Uterus (tissue), 3 donors: ENCODE measurements at regions not wholly inside any gene's neighbourhood (a gene's known extent, or its start where the extent isn't known, plus 50 kb on each side); places are given as distances from the start of the nearest gene placed in this dataset.

ENCODE experiments used
- DNase-seq, 2 donors: peaks; one replicate each; pipeline ENCODE4 v3.0.0-alpha.2; 2019 to 2020
- H3K27ac ChIP-seq, 2 donors: fragments of 200-600 bp; sonication (generic); 1 replicate in 1 of 2; 2 replicates in 1 of 2; pipeline ENCODE4 v1.5.1; 2016 to 2018
- H3K27me3 ChIP-seq, 2 donors: fragments of 200-600 bp; sonication (generic); one replicate each; pipeline ENCODE4 v1.5.1; 2018 to 2019; ENCODE audit warnings: control low read depth in 1 of 2
- H3K36me3 ChIP-seq, 2 donors: fragments of 200-600 bp; sonication (generic); one replicate each; pipeline ENCODE4 v1.5.1; 2019; ENCODE audit warnings: control low read depth in 1 of 2
- H3K4me1 ChIP-seq, 2 donors: fragments of 200-600 bp; sonication (generic); one replicate each; pipeline ENCODE4 v1.5.1; 2018 to 2019; ENCODE audit warnings: control low read depth in 1 of 2
- H3K4me3 ChIP-seq, 2 donors: fragments of 200-600 bp; sonication (generic); 1 replicate in 1 of 2; 2 replicates in 1 of 2; pipeline ENCODE4 v1.5.1; 2018 to 2019; ENCODE audit warnings: mild to moderate bottlenecking in 1 of 2
- H3K9me3 ChIP-seq, 2 donors: fragments of 200-600 bp; sonication (generic); one replicate each; pipeline ENCODE4 v1.5.1; 2019; ENCODE audit warnings: control low read depth in 1 of 2
- POLR2A ChIP-seq, 2 donors: fragments of 450-650 bp; IDR thresholded peaks; one replicate each; pipeline ENCODE4 v1.6.1; 2016; ENCODE audit warnings: antibody characterized with exemption in 2 of 2, mild to moderate bottlenecking in 1 of 2, moderate library complexity in 1 of 2
- intact Hi-C: fragments of 100-400 bp; cut with DNase I; formaldehyde crosslinking; loops from one replicate; pipeline ENCODE4 v1.15.1; 2023; ENCODE audit warnings: low total_unique reads
- TF ChIP-seq, protein P1 (sequence below), 4 experiments: fragments of 200-600 bp in 2 of 4; fragments of 450-650 bp in 2 of 4; sonication (generic) in 2 of 4; IDR thresholded peaks; one replicate each; pipeline ENCODE4 v1.5.1; 2016 to 2019; ENCODE audit warnings: antibody characterized with exemption in 4 of 4, mild to moderate bottlenecking in 2 of 4, moderate library complexity in 1 of 4
- donor health status: DM: yes; HTN: yes; CAD: no.

DNA sequence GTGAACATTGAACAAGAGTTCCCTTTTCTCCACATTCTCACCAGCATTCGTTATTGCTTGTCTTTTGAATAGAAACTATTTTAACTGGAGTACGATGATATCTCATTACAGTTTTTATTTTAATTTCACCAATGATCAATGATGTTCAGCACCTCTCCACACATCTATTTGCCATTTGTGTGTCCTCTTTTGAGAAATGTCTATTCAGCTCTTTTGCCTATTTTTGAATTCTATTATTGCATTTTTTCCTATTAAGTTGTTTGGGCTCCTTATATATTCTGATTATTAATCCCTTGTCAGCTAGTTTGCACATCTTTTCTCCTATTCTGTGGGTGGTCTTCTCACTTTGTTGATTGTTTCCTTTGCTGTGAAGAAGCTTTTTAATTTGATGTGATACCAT, 241.1 kb upstream of the CTBP2 start:
- no peak overlapping the region for H3K4me3 ChIP-seq
- H3K4me1 ChIP-seq: no peaks in the 10 kb centered on the region
- DNase-seq: no peak
- H3K27ac ChIP-seq: no peak overlapping the region
- intact Hi-C loops: no loop called here
- TF ChIP-seq, protein P1, sequence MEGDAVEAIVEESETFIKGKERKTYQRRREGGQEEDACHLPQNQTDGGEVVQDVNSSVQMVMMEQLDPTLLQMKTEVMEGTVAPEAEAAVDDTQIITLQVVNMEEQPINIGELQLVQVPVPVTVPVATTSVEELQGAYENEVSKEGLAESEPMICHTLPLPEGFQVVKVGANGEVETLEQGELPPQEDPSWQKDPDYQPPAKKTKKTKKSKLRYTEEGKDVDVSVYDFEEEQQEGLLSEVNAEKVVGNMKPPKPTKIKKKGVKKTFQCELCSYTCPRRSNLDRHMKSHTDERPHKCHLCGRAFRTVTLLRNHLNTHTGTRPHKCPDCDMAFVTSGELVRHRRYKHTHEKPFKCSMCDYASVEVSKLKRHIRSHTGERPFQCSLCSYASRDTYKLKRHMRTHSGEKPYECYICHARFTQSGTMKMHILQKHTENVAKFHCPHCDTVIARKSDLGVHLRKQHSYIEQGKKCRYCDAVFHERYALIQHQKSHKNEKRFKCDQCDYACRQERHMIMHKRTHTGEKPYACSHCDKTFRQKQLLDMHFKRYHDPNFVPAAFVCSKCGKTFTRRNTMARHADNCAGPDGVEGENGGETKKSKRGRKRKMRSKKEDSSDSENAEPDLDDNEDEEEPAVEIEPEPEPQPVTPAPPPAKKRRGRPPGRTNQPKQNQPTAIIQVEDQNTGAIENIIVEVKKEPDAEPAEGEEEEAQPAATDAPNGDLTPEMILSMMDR (IDR thresholded peaks at IDR 0.05): no peak
- no peak for TF ChIP-seq POLR2A (IDR thresholded peaks at IDR 0.05)
- no peaks in the 10 kb centered on the region for H3K9me3 ChIP-seq
- H3K36me3 ChIP-seq: no peaks in the 10 kb centered on the region
- H3K27me3 ChIP-seq: no peaks in the 10 kb centered on the region

DNA sequence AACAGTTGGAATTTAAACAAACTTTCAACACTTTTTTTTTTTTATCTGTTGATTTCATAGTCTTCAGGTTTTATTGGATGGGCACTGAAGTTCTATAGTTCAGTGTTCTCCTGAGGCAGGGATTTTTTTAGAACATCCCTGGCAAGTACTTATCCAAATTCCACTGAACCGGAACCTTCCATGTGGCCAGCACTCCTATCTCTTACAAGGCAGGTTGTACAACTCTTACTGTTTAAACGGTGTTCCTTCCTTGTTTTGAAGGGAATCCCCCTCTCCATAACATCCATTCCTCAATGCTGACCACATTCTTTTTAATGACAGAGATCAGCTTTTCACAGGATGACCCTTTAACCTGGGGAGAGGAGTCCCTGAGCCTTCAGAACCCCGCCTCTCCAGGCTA, 238.9 kb upstream of the CTBP2 start:
- H3K27me3 ChIP-seq: no peaks in the 10 kb centered on the region
- no peaks in the 10 kb centered on the region for H3K4me1 ChIP-seq
- intact Hi-C loops: no loop called here
- H3K4me3 ChIP-seq: no peak overlapping the region
- TF ChIP-seq, protein P1 (IDR thresholded peaks at IDR 0.05): no peak
- no peak for TF ChIP-seq POLR2A (IDR thresholded peaks at IDR 0.05)
- DNase-seq: no peak
- H3K27ac ChIP-seq: no peak overlapping the region
- H3K9me3 ChIP-seq: no peaks in the 10 kb centered on the region
- H3K36me3 ChIP-seq: no peaks in the 10 kb centered on the region

DNA sequence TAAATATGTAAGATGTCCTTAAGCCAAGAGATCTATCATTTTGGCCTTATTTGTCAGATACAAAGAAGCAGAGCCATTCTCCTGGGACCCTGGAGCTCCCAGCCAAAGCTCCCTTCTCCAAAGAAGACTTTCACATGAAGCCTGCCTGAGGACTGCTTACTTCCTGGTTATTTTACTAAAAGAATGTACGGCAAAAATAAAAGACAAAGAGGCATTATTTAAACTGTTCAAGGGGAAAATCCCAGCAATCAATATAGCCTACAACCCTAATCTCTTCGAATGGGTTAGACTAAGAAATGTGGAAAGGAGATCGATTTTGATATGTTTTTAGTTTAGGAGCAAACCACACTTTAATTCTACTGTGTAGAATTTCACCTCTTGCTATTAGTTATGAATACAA, 237.9 kb upstream of the CTBP2 start:
- Histone ChIP-seq H3K4me3 (no peak overlapping the region), H3K27me3 (no peaks in the 10 kb centered on the region), H3K36me3 (no peaks in the 10 kb centered on the region), H3K4me1 (no peaks in the 10 kb centered on the region), H3K27ac (no peak overlapping the region), H3K9me3 (no peaks in the 10 kb centered on the region)
- no peak for DNase-seq
- intact Hi-C loops: no loop called here
- no peak for TF ChIP-seq POLR2A (IDR thresholded peaks at IDR 0.05)
- TF ChIP-seq, protein P1 (IDR thresholded peaks at IDR 0.05): no peak

DNA sequence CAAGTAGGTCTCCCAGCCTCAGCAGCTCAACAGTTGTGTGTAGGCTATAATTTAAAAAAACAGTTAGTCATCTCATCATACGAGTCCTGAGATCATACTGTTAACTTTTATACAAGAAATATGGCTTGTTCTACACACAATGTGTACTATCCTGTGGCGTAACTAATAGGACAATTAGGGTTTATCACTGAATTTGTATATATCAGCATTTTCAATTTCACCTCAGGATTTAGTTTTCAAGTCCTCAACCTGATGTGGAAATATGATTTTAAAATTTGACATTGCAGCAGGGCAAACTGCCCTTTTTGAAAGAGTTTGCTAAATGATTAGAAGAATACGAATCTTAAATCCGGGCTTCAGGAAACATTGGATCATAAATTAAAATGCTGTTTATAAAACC, 237.2 kb upstream of the CTBP2 start:
- H3K4me3 ChIP-seq: no peak overlapping the region
- no peaks in the 10 kb centered on the region for H3K4me1 ChIP-seq
- no peaks in the 10 kb centered on the region for H3K27me3 ChIP-seq
- H3K27ac ChIP-seq: peak overlapping the region in 1 of 2 donors; percentile 32
- no peak for DNase-seq
- no peak for TF ChIP-seq POLR2A (IDR thresholded peaks at IDR 0.05)
- TF ChIP-seq, protein P1 (IDR thresholded peaks at IDR 0.05): no peak
- H3K9me3 ChIP-seq: no peaks in the 10 kb centered on the region
- intact Hi-C loops: no loop called here
- no peaks in the 10 kb centered on the region for H3K36me3 ChIP-seq

DNA sequence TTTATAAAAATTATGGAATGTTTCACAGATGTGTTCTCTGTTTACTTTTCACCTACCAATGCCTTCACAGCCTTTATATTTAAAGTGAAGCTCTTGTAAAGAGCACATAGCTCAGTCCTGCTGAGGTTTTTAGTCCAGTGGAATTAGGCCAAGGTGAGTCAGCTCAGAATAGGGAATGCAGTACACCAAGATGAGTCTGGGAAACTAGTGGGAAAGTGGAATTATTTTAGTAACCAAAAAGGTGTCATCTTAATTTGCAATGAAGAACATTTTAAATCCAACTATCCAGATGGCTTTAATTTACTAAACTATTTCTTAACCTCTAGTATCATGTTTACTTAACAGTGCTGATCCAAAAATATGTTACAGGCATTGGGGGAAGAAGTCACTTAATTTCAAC, 236.3 kb upstream of the CTBP2 start:
- Histone ChIP-seq H3K27ac (no peak overlapping the region), H3K4me1 (no peaks in the 10 kb centered on the region), H3K27me3 (no peaks in the 10 kb centered on the region), H3K36me3 (no peaks in the 10 kb centered on the region), H3K4me3 (no peak overlapping the region), H3K9me3 (no peaks in the 10 kb centered on the region)
- intact Hi-C loops: no loop called here
- TF ChIP-seq, protein P1 (IDR thresholded peaks at IDR 0.05): no peak
- TF ChIP-seq POLR2A (IDR thresholded peaks at IDR 0.05): no peak
- peak in 1 of 2 donors; percentile 23 for DNase-seq
